Left hindlimb (tissue), 1 donor: ENCODE measurements at regions not wholly inside any gene's neighbourhood (a gene's known extent, or its start where the extent isn't known, plus 50 kb on each side); places are given as distances from the start of the nearest gene placed in this dataset.
"Not testable (repeated sequence)": the region's sequence is repeated elsewhere in the genome, so short reads cannot be mapped to it uniquely, and the experiment has no call there.

Experiments used
- DNase-seq: peaks from one replicate; pipeline ENCODE4 v3.0.0-alpha.2; 2018

DNA sequence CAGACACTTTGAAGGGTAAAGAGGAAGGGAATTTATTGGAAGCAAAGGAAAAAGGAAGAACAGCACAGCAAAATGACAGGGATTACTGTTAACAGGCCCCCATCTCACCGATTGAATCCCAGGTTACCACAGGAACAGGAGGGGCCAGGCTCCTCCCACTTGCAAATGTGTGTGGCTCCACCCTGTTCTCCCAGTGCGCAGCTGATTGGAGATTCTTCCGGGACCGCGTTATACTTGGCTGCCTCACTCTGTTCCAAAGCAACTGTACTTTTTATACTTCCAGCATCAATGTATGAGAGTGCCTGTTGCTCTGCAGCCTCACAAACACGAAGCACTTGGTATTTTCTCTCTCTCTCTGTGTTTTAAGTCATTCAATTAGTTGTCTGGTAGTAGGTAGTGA lies 273.6 kb upstream of the MDGA2 start:
- DNase-seq = no peak

DNA sequence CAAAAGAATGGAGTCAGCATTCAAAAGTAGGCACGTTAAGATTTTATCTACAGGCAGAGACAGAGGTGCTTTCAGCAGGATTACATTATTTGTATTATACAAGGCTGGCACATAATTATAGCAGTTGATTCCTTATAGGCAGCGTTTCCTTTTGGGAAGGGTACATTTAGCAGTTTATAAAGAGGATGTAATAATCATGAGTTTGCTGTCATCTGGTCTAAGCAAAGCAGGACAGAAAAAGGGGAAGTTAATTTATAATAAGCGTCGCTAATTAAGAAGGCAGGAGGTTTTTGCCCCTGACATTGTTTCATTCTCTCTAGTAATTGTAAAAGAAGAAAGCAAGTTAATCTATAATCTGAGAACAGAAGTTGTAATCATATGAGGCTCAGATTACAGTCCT lies 259.9 kb upstream of the MDGA2 start:
- no peak for DNase-seq

DNA sequence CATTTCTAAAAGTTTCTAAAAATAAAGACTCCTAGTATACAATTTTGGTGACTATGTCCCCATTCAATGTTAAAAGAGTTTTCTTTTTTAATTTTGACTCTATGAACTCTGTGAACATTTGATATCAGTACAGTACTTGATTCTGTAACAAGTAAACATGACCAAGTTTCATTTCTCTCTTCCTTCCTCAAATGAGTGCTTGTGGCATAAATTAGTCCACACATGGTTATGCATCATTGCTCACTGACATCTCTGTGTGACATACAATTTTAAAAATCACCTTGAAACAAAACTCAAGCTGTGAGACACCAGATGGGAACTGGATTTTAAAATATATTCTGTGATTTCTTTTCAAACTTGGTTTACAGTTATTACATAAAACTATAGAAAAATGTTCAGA lies 253.9 kb upstream of the MDGA2 start:
- no peak for DNase-seq

GRCh38 chr14:47921133-47921532 lies 245.7 kb upstream of the MDGA2 start:
- DNase-seq = no peak

GRCh38 chr14:47919997-47920396 lies 244.6 kb upstream of the MDGA2 start:
- no peak for DNase-seq

- DNase-seq = no peak
Observed at GRCh38 chr14:47919334-47919846, 244.0 kb upstream of the MDGA2 start.

DNA sequence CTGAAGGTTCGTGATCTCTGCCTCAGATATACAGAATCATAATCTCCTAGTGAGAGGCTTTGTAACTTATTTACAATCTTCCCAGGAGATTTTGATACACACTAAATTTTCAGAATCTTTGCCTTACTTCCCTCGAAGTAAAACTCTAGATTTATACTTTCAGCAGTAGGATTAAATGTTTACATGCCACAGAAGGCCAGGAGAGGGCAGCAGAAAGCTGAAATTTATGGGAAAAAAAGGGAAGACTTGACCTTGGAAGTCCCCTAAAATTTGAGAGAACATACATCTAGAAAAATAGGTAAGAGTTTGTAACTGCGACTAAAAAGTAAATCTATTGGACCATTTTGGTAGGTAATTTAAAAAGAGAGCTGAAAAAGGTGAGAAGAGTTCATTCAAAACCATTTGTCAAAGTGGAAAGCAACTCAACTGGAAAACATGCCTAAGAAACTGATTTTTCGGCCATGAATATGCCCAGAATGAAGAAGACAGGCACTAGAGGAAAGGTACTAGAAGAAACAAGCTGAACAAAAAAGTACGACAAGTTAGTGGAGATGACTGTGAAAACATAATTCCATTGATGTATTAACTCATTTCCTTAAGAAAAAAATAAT lies 242.0 kb upstream of the MDGA2 start:
- no peak for DNase-seq

- not testable (repeated sequence) for DNase-seq
Observed at GRCh38 chr14:47901141-47901540, 225.7 kb upstream of the MDGA2 start.

GRCh38 chr14:47899685-47900084 lies 224.3 kb upstream of the MDGA2 start:
- DNase-seq = no peak

GRCh38 chr14:47874350-47874749 lies 198.9 kb upstream of the MDGA2 start:
- no peak for DNase-seq

- no peak for DNase-seq
Observed at GRCh38 chr14:47872588-47872987, 197.2 kb upstream of the MDGA2 start.

DNA sequence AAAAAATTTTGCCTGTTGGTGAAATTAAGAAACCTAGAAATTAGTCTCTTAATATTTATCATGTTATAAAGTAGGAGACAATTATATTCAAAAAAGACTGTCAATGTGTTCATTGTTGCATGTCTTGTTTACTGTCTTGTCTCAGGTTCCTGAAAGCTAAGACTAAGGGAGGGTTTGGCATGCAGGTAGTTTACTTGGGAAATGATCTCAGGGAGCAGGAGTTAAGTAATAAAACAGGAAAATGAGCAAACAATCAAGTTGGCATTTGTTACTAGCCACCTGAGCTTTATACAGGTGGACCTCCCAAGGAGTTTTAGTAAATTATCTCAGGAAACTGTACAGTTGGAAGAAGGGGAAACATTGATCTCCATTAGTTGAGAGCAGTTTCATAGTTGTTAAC lies 188.0 kb upstream of the MDGA2 start:
- no peak for DNase-seq

DNA sequence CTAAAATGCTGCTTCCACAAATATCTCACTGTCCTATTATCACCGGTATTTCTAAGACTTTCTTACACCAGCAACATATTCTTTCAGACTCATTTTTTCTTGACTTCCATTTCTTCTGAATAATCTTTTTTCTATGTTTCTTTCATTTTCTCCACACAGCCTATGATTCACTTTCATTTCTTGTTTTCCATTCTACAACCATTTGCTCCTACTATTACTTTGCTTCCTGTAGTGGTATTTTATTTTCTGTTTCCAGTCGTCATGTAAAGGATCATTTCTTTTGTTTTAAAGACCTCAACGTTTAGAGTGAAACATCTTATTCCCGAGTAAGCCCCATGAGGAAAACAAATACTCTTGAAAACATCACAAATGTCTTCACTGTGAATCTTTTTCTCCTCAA lies 182.2 kb upstream of the MDGA2 start:
- no peak for DNase-seq

GRCh38 chr14:47852278-47852677 lies 176.9 kb upstream of the MDGA2 start:
- DNase-seq = no peak

- no peak for DNase-seq
Observed at GRCh38 chr14:47846008-47846407, 170.6 kb upstream of the MDGA2 start.

DNA sequence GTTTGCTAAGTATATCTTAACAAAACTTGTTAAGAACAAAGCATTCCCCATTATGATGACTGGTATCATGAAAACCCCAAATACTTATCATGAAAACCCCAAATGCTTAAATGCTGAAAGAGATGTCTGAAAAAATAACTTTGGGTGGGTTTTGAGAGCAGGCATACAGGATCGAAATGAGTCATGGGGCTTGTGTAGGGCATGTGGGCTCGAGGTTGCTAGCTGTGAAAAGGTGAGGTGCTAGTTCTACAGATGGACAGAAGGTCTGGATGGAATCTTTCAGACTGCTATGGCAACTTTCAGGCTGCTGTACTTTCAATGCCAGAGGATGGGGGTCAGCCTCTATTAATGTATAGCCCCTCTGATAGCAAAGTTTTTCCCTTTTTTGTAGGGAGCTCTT lies 167.8 kb upstream of the MDGA2 start:
- no peak for DNase-seq

DNA sequence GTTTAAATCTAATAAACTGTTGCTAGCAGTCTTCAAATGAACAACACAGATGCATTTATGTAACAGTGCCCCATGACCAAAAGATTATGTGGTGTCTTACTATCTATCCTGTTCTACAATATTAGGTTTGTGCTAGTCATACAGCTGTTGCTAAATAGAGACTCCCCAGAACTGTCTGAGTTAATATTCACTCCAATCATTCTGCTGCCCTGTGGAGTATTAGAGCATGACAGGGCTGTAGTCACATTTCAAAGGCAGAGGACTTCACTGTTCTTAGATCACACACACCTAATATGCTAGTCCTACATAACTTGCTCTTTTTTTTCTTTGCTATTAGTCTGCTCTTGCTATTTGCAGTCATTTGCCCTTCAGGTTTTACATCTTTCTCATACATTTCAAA lies 157.6 kb upstream of the MDGA2 start:
- no peak for DNase-seq

GRCh38 chr14:47826809-47827208 lies 151.4 kb upstream of the MDGA2 start:
- no peak for DNase-seq

DNA sequence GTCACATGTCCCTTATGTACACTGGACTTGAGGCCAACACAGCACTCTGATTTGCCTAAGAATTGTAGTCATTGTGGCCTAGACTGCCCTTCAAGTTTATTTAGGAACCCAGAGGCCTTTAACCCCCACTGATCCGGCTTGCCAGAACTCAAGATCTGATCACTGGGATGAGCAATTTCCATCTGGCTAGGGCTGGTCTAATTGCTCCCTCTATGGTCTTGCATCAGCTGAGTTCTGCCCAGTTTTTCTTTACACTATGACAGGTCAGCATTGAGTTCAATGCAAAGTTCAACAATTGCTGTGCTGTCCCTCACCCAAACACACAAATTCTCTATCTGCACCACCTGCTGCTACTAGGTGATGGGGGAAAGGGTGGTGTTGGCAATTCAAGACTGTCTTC lies 146.9 kb upstream of the MDGA2 start:
- DNase-seq = no peak

DNA sequence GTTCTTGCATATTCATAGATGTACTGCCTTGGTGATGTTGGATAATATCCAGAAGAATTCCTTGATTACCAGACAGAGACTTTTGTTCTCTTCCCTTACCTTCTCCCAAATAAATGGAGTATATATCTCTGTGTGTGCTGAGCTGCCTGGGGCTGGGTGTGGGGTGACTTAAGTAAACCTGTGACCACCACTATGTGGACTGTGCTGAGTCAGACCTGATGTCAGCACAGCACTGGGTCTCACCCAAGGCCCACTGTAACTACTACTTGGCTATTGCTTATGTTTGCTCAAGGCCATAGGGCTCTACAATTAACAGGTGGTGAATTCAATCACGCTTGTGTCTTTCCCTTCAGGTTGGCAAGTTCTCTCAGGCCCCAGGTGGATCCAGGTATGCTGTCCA lies 145.7 kb upstream of the MDGA2 start:
- no peak for DNase-seq

- no peak for DNase-seq
Observed at GRCh38 chr14:47790477-47790876, 115.1 kb upstream of the MDGA2 start.

- DNase-seq = no peak
Observed at GRCh38 chr14:47785058-47785457, 109.7 kb upstream of the MDGA2 start.

GRCh38 chr14:47778631-47779030 lies 103.2 kb upstream of the MDGA2 start:
- no peak for DNase-seq

DNA sequence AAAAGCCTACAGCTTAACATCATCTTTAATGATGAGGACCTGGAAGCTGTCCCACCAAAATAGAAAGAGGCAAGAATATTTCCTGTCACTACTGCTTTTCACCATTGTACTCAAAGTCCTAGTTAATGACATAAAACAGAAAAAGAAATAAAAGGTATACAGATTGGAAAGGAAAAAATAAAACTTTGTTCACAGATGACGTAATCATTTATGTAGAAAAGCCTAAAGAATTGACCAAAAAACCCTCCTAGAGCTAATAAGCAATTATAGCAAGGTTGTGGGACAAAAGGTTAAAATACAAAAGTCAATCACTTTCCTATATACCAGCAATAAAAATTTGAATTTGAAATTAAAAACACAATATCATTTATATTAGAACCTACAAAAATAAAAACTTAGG lies 97.2 kb upstream of the MDGA2 start:
- DNase-seq = no peak

- no peak for DNase-seq
Observed at GRCh38 chr14:47763188-47763854, 87.9 kb upstream of the MDGA2 start.
